ENCODE measurements at regions not wholly inside any gene's neighbourhood (a gene's known extent, or its start where the extent isn't known, plus 50 kb on each side); places are given as distances from the start of the nearest gene placed in this dataset.

GRCh38 chr4:13859423-13859822, 231.9 kb upstream of the BOD1L1 start:
- no peak for TF ChIP-seq EZH2phosphoT487 (IDR thresholded peaks at IDR 0.05; ENCODE audit: low read length)
- no peak for TF ChIP-seq CTCF (IDR thresholded peaks at IDR 0.05; ENCODE audit: low read length)
- no peak for TF ChIP-seq EZH2 (optimal IDR thresholded peaks at IDR 0.05; ENCODE audit: low read depth, low read length)
- H3K4me2 ChIP-seq (ENCODE audit: low read depth, low read length): no peak overlapping the region

GRCh38 chr4:13860126-13860525, 232.6 kb upstream of the BOD1L1 start:
- no peaks in the 10 kb centered on the region for H3K9me3 ChIP-seq (replicated peaks; ENCODE audit: insufficient read depth, low read length)
- no peaks in the 10 kb centered on the region for H3F3A ChIP-seq (ENCODE audit: insufficient read depth, low read length)
- no peaks in the 10 kb centered on the region for H4K20me1 ChIP-seq (ENCODE audit: insufficient read depth, low read length)
- H3K4me1 ChIP-seq (ENCODE audit: low read length): no peaks in the 10 kb centered on the region
- no peaks in the 10 kb centered on the region for H3K9me2 ChIP-seq (replicated peaks; ENCODE audit: insufficient read depth, low read length)
- H3K4me3 ChIP-seq (ENCODE audit: low read length): no peak overlapping the region
- no peak overlapping the region for H2AFZ ChIP-seq (ENCODE audit: low read length)
- TF ChIP-seq EZH2 (optimal IDR thresholded peaks at IDR 0.05; ENCODE audit: low read depth, low read length) (no peak), CTCF (IDR thresholded peaks at IDR 0.05; ENCODE audit: low read length) (0 out of 2 replicates have a peak, but pooled peaks have one; percentile 10), EZH2phosphoT487 (IDR thresholded peaks at IDR 0.05; ENCODE audit: low read length) (no peak)
- no peak for DNase-seq
- H3K27me3 ChIP-seq (replicated peaks; ENCODE audit: insufficient read depth, low read length): no peaks in the 10 kb centered on the region
- H3K36me3 ChIP-seq (replicated peaks; ENCODE audit: insufficient read depth, low read length): no peaks in the 10 kb centered on the region
- no peak overlapping the region for H3K27ac ChIP-seq (ENCODE audit: low read length)
- no peaks in the 10 kb centered on the region for H3K79me2 ChIP-seq (ENCODE audit: low read length)
- no peak overlapping the region for H3K4me2 ChIP-seq (ENCODE audit: low read depth, low read length)
- no peak overlapping the region for H3K9ac ChIP-seq (ENCODE audit: low read length)

More at GRCh38 chr4:13859423-13859822, 231.9 kb upstream of the BOD1L1 start:
- H3K4me3 ChIP-seq (ENCODE audit: low read length): no peak overlapping the region
- no peak overlapping the region for H3K27ac ChIP-seq (ENCODE audit: low read length)
- no peak for DNase-seq
- no peaks in the 10 kb centered on the region for H3K9me2 ChIP-seq (replicated peaks; ENCODE audit: insufficient read depth, low read length)
- no peaks in the 10 kb centered on the region for H3K79me2 ChIP-seq (ENCODE audit: low read length)
- H2AFZ ChIP-seq (ENCODE audit: low read length): no peak overlapping the region
- no peak overlapping the region for H3K9ac ChIP-seq (ENCODE audit: low read length)
- H3K36me3 ChIP-seq (replicated peaks; ENCODE audit: insufficient read depth, low read length): no peaks in the 10 kb centered on the region
- H3K4me1 ChIP-seq (ENCODE audit: low read length): no peaks in the 10 kb centered on the region
- H3F3A ChIP-seq (ENCODE audit: insufficient read depth, low read length): no peaks in the 10 kb centered on the region
- H3K27me3 ChIP-seq (replicated peaks; ENCODE audit: insufficient read depth, low read length): no peaks in the 10 kb centered on the region
- no peaks in the 10 kb centered on the region for H4K20me1 ChIP-seq (ENCODE audit: insufficient read depth, low read length)
- H3K9me3 ChIP-seq (replicated peaks; ENCODE audit: insufficient read depth, low read length): no peaks in the 10 kb centered on the region

GRCh38 chr4:13865871-13866669, 238.5 kb upstream of the BOD1L1 start:
- no peaks in the 10 kb centered on the region for H3K9me3 ChIP-seq (replicated peaks; ENCODE audit: insufficient read depth, low read length)
- H3K4me1 ChIP-seq (ENCODE audit: low read length): no peaks in the 10 kb centered on the region
- no peaks in the 10 kb centered on the region for H3F3A ChIP-seq (ENCODE audit: insufficient read depth, low read length)
- no peaks in the 10 kb centered on the region for H3K79me2 ChIP-seq (ENCODE audit: low read length)
- H3K27ac ChIP-seq (ENCODE audit: low read length): no peak overlapping the region
- no peak for DNase-seq
- TF ChIP-seq EZH2 (optimal IDR thresholded peaks at IDR 0.05; ENCODE audit: low read depth, low read length) (no peak), CTCF (IDR thresholded peaks at IDR 0.05; ENCODE audit: low read length) (no peak), EZH2phosphoT487 (IDR thresholded peaks at IDR 0.05; ENCODE audit: low read length) (no peak)
- no peaks in the 10 kb centered on the region for H4K20me1 ChIP-seq (ENCODE audit: insufficient read depth, low read length)
- no peak overlapping the region for H3K4me2 ChIP-seq (ENCODE audit: low read depth, low read length)
- H3K27me3 ChIP-seq (replicated peaks; ENCODE audit: insufficient read depth, low read length): no peaks in the 10 kb centered on the region
- H3K4me3 ChIP-seq (ENCODE audit: low read length): no peak overlapping the region
- no peak overlapping the region for H3K9ac ChIP-seq (ENCODE audit: low read length)
- no peaks in the 10 kb centered on the region for H3K36me3 ChIP-seq (replicated peaks; ENCODE audit: insufficient read depth, low read length)
- no peaks in the 10 kb centered on the region for H3K9me2 ChIP-seq (replicated peaks; ENCODE audit: insufficient read depth, low read length)
- no peak overlapping the region for H2AFZ ChIP-seq (ENCODE audit: low read length)

All from MM.1S (cell line).